Fibroblast of lung (primary cell): ENCODE measurements at regions not wholly inside any gene's neighbourhood (a gene's known extent, or its start where the extent isn't known, plus 50 kb on each side); places are given as distances from the start of the nearest gene placed in this dataset.
A peak's percentile ranks its signal among the peaks of the same experiment; 100 is the strongest.

Source experiments
- DNase-seq, 2 donors: peaks; one replicate each; pipeline versions ENCODE4 v3.0.0 to v3.0.0-alpha.2; 2010; ENCODE audit warnings: low read depth in 2 of 2
- H2AFZ ChIP-seq: 2 replicates; pipeline ENCODE4 v1.5.1; 2012; ENCODE audit warnings: low read length, control low read depth, inconsistent platforms
- H3K27ac ChIP-seq: 2 replicates; pipeline ENCODE4 v1.5.1; 2011; ENCODE audit warnings: low read length, control low read depth; ENCODE audit not compliant: insufficient read depth
- H3K27me3 ChIP-seq: 2 replicates; pipeline ENCODE4 v1.5.1; 2011; ENCODE audit warnings: mild to moderate bottlenecking, low read length; ENCODE audit not compliant: control insufficient read depth, insufficient read depth
- H3K36me3 ChIP-seq: 2 replicates; pipeline ENCODE4 v1.5.1; 2011; ENCODE audit warnings: low read length; ENCODE audit not compliant: control insufficient read depth, insufficient read depth
- H3K4me1 ChIP-seq: 2 replicates; pipeline ENCODE4 v1.5.1; 2011; ENCODE audit warnings: low read length; ENCODE audit not compliant: control insufficient read depth, insufficient read depth; ENCODE audit errors: extremely low read depth
- H3K4me2 ChIP-seq: 2 replicates; pipeline ENCODE4 v1.5.1; 2011; ENCODE audit warnings: low read length, control low read depth; ENCODE audit not compliant: insufficient read depth; ENCODE audit errors: extremely low read depth
- H3K4me3 ChIP-seq, 4 experiments: fragments of 200-600 bp in 1 of 4; sonication (generic) in 1 of 4; replicated peaks in 1 of 4; 2 replicates each; pipeline ENCODE4 v1.5.1; 2011 to 2016; ENCODE audit warnings: low read length in 4 of 4, low read depth in 3 of 4, mild to moderate bottlenecking in 3 of 4, control low read depth in 2 of 4, inconsistent platforms in 1 of 4, mixed read lengths in 1 of 4; ENCODE audit not compliant: insufficient read depth in 1 of 4; ENCODE audit errors: control extremely low read depth in 1 of 4
- H3K79me2 ChIP-seq: 2 replicates; pipeline ENCODE4 v1.5.1; 2012; ENCODE audit warnings: mild to moderate bottlenecking, low read length, inconsistent platforms; ENCODE audit not compliant: control insufficient read depth, insufficient read depth
- H3K9ac ChIP-seq: 2 replicates; pipeline ENCODE4 v1.5.1; 2011; ENCODE audit warnings: mild to moderate bottlenecking, low read length, control low read depth; ENCODE audit not compliant: insufficient read depth
- H3K9me3 ChIP-seq: 2 replicates; pipeline ENCODE4 v1.5.1; 2012; ENCODE audit warnings: low read depth, low read length; ENCODE audit not compliant: control insufficient read depth, insufficient read depth
- H4K20me1 ChIP-seq: 2 replicates; pipeline ENCODE4 v1.5.1; 2011; ENCODE audit warnings: low read length; ENCODE audit not compliant: control insufficient read depth, insufficient read depth; ENCODE audit errors: extremely low read depth
- CTCF ChIP-seq, 2 donors: IDR thresholded peaks in 1 of 2; conservative IDR thresholded peaks in 1 of 2; 1 replicate in 1 of 2; 2 replicates in 1 of 2; pipeline ENCODE4 v1.5.1; 2011 to 2012; ENCODE audit warnings: low read length in 2 of 2, control low read depth in 1 of 2, inconsistent platforms in 1 of 2, low read depth in 1 of 2, mild to moderate bottlenecking in 1 of 2
- EZH2 ChIP-seq: IDR thresholded peaks from 2 replicates; pipeline ENCODE4 v1.5.1; 2012; ENCODE audit warnings: low read length, control low read depth, mild to moderate bottlenecking; ENCODE audit errors: missing control alignments

GRCh38 chr3:69560818-69561217 is 174.9 kb upstream of the FRMD4B start:
- no peak overlapping the region for H3K4me2 ChIP-seq
- no peak overlapping the region for H2AFZ ChIP-seq
- no peak for DNase-seq
- no peak overlapping the region for H3K27ac ChIP-seq
- no peaks in the 10 kb centered on the region for H4K20me1 ChIP-seq
- no peak overlapping the region for H3K9ac ChIP-seq
- H3K36me3 ChIP-seq, result no peaks in the 10 kb centered on the region
- TF ChIP-seq EZH2, result no peak
- peak in 1 of 2 donors; percentile 13 for TF ChIP-seq CTCF (conservative IDR thresholded peaks at IDR 0.05 in 1 of 2, IDR thresholded peaks at IDR 0.05 in 1 of 2; ENCODE audit: low read depth in 1 of 2, low read length in 2 of 2)
- H3K4me3 ChIP-seq, result no peak overlapping the region
- no peaks in the 10 kb centered on the region for H3K4me1 ChIP-seq
- no peaks in the 10 kb centered on the region for H3K27me3 ChIP-seq
- no peaks in the 10 kb centered on the region for H3K79me2 ChIP-seq
- no peaks in the 10 kb centered on the region for H3K9me3 ChIP-seq

- no peak overlapping the region for H3K4me3 ChIP-seq
- no peak overlapping the region for H3K4me2 ChIP-seq
- H3K27ac ChIP-seq, result no peak overlapping the region
- no peaks in the 10 kb centered on the region for H3K36me3 ChIP-seq
- no peak for DNase-seq
- TF ChIP-seq CTCF (conservative IDR thresholded peaks at IDR 0.05 in 1 of 2, IDR thresholded peaks at IDR 0.05 in 1 of 2; ENCODE audit: low read depth in 1 of 2, low read length in 2 of 2) (no peak), EZH2 (no peak)
- no peak overlapping the region for H3K9ac ChIP-seq
- H4K20me1 ChIP-seq, result no peaks in the 10 kb centered on the region
- H3K9me3 ChIP-seq, result no peaks in the 10 kb centered on the region
- no peaks in the 10 kb centered on the region for H3K79me2 ChIP-seq
- H3K4me1 ChIP-seq, result no peaks in the 10 kb centered on the region
- H3K27me3 ChIP-seq, result no peaks in the 10 kb centered on the region
- H2AFZ ChIP-seq, result no peak overlapping the region
Measured at GRCh38 chr3:69560116-69560515, 174.2 kb upstream of the FRMD4B start.

- Histone ChIP-seq H3K9me3 (no peaks in the 10 kb centered on the region), H3K79me2 (no peaks in the 10 kb centered on the region), H3K27me3 (no peaks in the 10 kb centered on the region), H2AFZ (no peak overlapping the region), H3K27ac (no peak overlapping the region), H3K4me1 (no peaks in the 10 kb centered on the region), H4K20me1 (no peaks in the 10 kb centered on the region), H3K4me2 (no peak overlapping the region), H3K9ac (no peak overlapping the region), H3K36me3 (no peaks in the 10 kb centered on the region), H3K4me3 (no peak overlapping the region)
- no peak for TF ChIP-seq CTCF (conservative IDR thresholded peaks at IDR 0.05 in 1 of 2, IDR thresholded peaks at IDR 0.05 in 1 of 2; ENCODE audit: low read depth in 1 of 2, low read length in 2 of 2)
- no peak for TF ChIP-seq EZH2
- peak in 1 of 2 donors; percentile 92 for DNase-seq
Measured at GRCh38 chr3:69558912-69559311, 173.0 kb upstream of the FRMD4B start.
